Vagina (tissue), 2 donors: ENCODE measurements at regions not wholly inside any gene's neighbourhood (a gene's known extent, or its start where the extent isn't known, plus 50 kb on each side); places are given as distances from the start of the nearest gene placed in this dataset.

Experiments used
- DNase-seq, 2 donors: peaks; one replicate each; pipeline ENCODE4 v3.0.0-alpha.2; 2017; ENCODE audit errors: extremely low spot score in 2 of 2
- H3K27ac ChIP-seq: fragments of 200-600 bp; sonication (generic); one replicate; pipeline ENCODE4 v1.5.1; 2019
- H3K27me3 ChIP-seq: fragments of 200-600 bp; sonication (generic); one replicate; pipeline ENCODE4 v1.5.1; 2019
- H3K36me3 ChIP-seq, 2 donors: fragments of 200-600 bp; sonication (generic); one replicate each; pipeline ENCODE4 v1.5.1; 2017 to 2019
- H3K4me1 ChIP-seq: fragments of 200-600 bp; sonication (generic); one replicate; pipeline ENCODE4 v1.5.1; 2019
- H3K4me3 ChIP-seq, 2 donors: fragments of 200-600 bp; sonication (generic); 1 replicate in 1 of 2; 2 replicates in 1 of 2; pipeline ENCODE4 v1.5.1; 2016 to 2019
- H3K9me3 ChIP-seq: fragments of 200-600 bp; sonication (generic); one replicate; pipeline ENCODE4 v1.5.1; 2019
- POLR2A ChIP-seq, 2 donors: fragments of 450-650 bp; IDR thresholded peaks; one replicate each; pipeline ENCODE4 v1.6.1; 2017; ENCODE audit warnings: antibody characterized with exemption in 2 of 2, mild to moderate bottlenecking in 2 of 2, moderate library complexity in 2 of 2
- POLR2AphosphoS5 ChIP-seq, 2 donors: sonication (generic); formaldehyde crosslinking; IDR thresholded peaks; one replicate each; pipeline ENCODE4 v1.9.0; 2017; ENCODE audit warnings: antibody characterized with exemption in 2 of 2, mild to moderate bottlenecking in 2 of 2, low read depth in 1 of 2; ENCODE audit not compliant: insufficient read depth in 1 of 2
- intact Hi-C: fragments of 100-400 bp; cut with DNase I; formaldehyde crosslinking; loops from one replicate; pipeline ENCODE4 v1.15.1; 2023
- TF ChIP-seq, protein P1 (sequence below), 3 experiments: fragments of 450-650 bp in 2 of 3; fragments of 200-600 bp in 1 of 3; sonication (generic) in 1 of 3; IDR thresholded peaks; one replicate each; pipeline ENCODE4 v1.5.1; 2017 to 2019; ENCODE audit warnings: antibody characterized with exemption in 3 of 3, mild to moderate bottlenecking in 2 of 3, moderate library complexity in 2 of 3

DNA sequence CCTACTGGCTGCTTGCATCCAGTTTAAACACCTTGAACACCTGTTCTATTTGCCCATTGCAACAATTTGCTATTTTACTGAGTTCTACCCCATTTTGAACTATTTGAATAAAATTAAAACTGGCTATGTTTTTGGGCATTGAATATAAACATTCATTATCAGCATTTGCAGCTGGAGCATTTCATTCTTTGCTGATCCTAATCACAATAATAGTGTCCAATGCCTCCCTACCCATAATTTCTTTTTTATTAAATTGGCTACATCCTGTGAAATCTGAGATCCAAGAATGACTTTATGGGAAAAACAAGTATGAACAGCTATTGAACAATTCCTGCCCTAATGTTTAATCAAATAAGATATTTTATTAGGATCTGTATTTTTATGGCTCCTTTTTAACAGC is 447.9 kb downstream of the PLA2G4A start:
- Histone ChIP-seq H3K27ac (no peak overlapping the region), H3K4me1 (no peaks in the 10 kb centered on the region)
- TF ChIP-seq POLR2A (IDR thresholded peaks at IDR 0.05) (no peak), POLR2AphosphoS5 (IDR thresholded peaks at IDR 0.05; ENCODE audit: insufficient read depth in 1 of 2, low read depth in 1 of 2) (no peak)
- TF ChIP-seq, protein P1, sequence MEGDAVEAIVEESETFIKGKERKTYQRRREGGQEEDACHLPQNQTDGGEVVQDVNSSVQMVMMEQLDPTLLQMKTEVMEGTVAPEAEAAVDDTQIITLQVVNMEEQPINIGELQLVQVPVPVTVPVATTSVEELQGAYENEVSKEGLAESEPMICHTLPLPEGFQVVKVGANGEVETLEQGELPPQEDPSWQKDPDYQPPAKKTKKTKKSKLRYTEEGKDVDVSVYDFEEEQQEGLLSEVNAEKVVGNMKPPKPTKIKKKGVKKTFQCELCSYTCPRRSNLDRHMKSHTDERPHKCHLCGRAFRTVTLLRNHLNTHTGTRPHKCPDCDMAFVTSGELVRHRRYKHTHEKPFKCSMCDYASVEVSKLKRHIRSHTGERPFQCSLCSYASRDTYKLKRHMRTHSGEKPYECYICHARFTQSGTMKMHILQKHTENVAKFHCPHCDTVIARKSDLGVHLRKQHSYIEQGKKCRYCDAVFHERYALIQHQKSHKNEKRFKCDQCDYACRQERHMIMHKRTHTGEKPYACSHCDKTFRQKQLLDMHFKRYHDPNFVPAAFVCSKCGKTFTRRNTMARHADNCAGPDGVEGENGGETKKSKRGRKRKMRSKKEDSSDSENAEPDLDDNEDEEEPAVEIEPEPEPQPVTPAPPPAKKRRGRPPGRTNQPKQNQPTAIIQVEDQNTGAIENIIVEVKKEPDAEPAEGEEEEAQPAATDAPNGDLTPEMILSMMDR (IDR thresholded peaks at IDR 0.05): no peak

DNA sequence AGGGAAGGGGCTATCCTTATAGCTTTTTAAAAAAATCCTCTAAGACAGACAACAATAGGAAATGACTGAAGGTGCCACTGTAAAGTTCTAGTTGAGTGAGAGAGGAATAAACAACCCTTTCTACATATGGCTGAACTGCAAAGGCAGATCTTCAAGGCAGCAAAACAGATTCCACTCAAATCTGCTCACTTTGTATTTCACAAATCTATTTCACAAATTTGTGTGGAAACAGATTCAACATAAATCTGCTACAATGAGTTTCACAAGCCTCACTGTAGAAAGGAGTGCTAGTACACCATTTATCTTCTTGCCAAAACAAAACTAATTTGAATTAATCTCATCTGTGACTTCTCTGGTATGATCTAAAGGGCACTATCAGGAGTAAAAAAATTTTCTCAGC is 451.3 kb downstream of the PLA2G4A start:
- Histone ChIP-seq H3K27me3 (no peaks in the 10 kb centered on the region), H3K4me3 (no peak overlapping the region), H3K27ac (no peak overlapping the region), H3K4me1 (no peaks in the 10 kb centered on the region), H3K36me3 (no peaks in the 10 kb centered on the region), H3K9me3 (no peaks in the 10 kb centered on the region)
- no peak for DNase-seq
- TF ChIP-seq POLR2A (IDR thresholded peaks at IDR 0.05) (no peak), POLR2AphosphoS5 (IDR thresholded peaks at IDR 0.05; ENCODE audit: insufficient read depth in 1 of 2, low read depth in 1 of 2) (no peak)
- TF ChIP-seq, protein P1 (IDR thresholded peaks at IDR 0.05): no peak
- intact Hi-C loops: no loop called here

More for the DNA sequence above, 447.9 kb downstream of the PLA2G4A start:
- no peaks in the 10 kb centered on the region for H3K9me3 ChIP-seq
- H3K36me3 ChIP-seq: no peaks in the 10 kb centered on the region
- H3K27me3 ChIP-seq: no peaks in the 10 kb centered on the region
- intact Hi-C loops: no loop called here
- no peak for DNase-seq
- no peak overlapping the region for H3K4me3 ChIP-seq

DNA sequence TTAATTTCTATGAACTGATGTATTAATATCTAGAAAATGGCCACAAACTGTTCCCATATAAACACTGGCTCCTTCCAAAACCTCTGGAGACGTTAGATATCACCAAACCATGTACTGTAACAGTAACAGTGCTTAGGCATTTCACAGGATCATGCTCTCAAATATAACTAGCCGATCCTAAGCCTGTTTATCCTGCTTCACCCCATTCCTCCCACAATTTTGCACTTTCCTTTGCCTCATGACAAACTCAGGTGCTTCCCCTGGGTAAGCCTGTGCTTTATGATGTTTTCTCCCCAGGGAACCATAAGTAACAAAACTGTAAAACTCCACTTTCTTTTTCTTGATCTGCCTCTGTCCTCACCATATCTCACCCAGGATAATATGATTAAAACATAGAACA is 452.3 kb downstream of the PLA2G4A start:
- TF ChIP-seq POLR2A (IDR thresholded peaks at IDR 0.05) (no peak), POLR2AphosphoS5 (IDR thresholded peaks at IDR 0.05; ENCODE audit: insufficient read depth in 1 of 2, low read depth in 1 of 2) (no peak)
- TF ChIP-seq, protein P1 (IDR thresholded peaks at IDR 0.05): no peak
- Histone ChIP-seq H3K27me3 (no peaks in the 10 kb centered on the region), H3K9me3 (no peaks in the 10 kb centered on the region), H3K4me1 (no peaks in the 10 kb centered on the region), H3K36me3 (no peaks in the 10 kb centered on the region), H3K4me3 (no peak overlapping the region), H3K27ac (no peak overlapping the region)
- DNase-seq: no peak
- intact Hi-C loops: no loop called here

DNA sequence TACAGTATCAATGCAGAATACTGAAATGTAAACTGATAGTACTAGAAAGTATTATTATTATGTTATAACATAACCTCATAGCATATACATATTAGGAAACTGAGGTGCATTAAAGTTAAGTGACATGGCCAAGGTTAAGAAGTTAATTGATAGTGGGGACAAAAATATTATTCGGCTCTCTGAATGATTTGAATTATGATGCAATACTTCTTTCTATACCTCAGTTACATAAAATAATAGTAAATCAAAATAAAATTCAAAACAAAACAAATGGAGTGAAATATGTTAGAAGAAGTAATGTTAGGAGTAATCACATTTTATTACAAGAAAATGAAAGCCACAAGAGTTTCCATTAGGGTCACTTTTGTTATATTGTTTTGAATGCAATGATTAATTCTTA is 455.2 kb downstream of the PLA2G4A start:
- no peak for TF ChIP-seq POLR2AphosphoS5 (IDR thresholded peaks at IDR 0.05; ENCODE audit: insufficient read depth in 1 of 2, low read depth in 1 of 2)
- TF ChIP-seq, protein P1 (IDR thresholded peaks at IDR 0.05): no peak
- no peak for TF ChIP-seq POLR2A (IDR thresholded peaks at IDR 0.05)
- intact Hi-C loops: no loop called here
- Histone ChIP-seq H3K4me1 (no peaks in the 10 kb centered on the region), H3K4me3 (no peak overlapping the region), H3K36me3 (no peaks in the 10 kb centered on the region), H3K9me3 (no peaks in the 10 kb centered on the region), H3K27ac (no peak overlapping the region), H3K27me3 (no peaks in the 10 kb centered on the region)
- no peak for DNase-seq

DNA sequence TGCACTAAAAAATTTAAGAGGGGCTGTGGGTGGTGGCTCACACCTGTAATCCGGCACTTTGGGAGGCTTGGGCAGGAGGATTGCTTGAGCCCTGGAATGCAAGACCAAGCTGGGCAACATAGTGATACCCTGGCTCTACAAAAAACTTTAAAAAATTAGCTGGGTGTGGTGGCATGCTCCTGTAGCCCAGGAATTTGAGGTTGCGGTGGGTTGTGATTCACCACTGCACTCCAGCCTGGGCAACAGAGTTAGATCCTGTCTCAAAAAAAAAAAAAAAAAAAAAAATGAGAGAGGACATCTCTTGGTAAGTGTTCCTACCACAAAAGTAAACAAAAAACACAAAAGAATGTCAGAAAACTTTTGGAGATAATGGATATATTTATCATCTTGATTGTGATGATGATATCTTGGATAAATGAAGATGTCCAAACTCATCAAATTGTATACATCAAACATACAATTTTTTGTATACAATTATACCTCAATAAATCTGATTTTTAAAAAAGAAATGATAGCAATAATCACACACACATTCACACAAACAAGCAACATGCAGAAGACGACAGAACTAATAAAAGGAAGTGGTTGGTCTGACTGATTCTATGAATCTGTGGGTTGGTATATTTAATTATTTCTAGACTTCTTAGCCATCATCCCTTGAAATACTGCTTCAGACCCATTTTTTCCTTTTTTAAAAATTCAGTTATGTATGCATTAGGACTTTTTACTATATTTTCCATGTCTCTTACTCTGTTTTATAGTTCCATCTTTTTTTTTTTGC is 465.9 kb downstream of the PLA2G4A start:
- H3K4me3 ChIP-seq: no peak overlapping the region

More for the DNA sequence above, 465.9 kb downstream of the PLA2G4A start:
- H3K36me3 ChIP-seq: no peaks in the 10 kb centered on the region
- TF ChIP-seq, protein P1 (IDR thresholded peaks at IDR 0.05): no peak
- TF ChIP-seq POLR2AphosphoS5 (IDR thresholded peaks at IDR 0.05; ENCODE audit: insufficient read depth in 1 of 2, low read depth in 1 of 2) (no peak), POLR2A (IDR thresholded peaks at IDR 0.05) (no peak)
- no peaks in the 10 kb centered on the region for H3K27me3 ChIP-seq
- H3K9me3 ChIP-seq: no peaks in the 10 kb centered on the region
- DNase-seq: no peak
- intact Hi-C loops: no loop called here
- H3K27ac ChIP-seq: no peak overlapping the region
- H3K4me1 ChIP-seq: no peaks in the 10 kb centered on the region
